DND-41 (cell line): ENCODE measurements at regions not wholly inside any gene's neighbourhood (a gene's known extent, or its start where the extent isn't known, plus 50 kb on each side); places are given as distances from the start of the nearest gene placed in this dataset.

Experiments used
- EZH2 ChIP-seq: IDR thresholded peaks from 3 replicates; pipeline ENCODE4 v1.6.1; 2012; ENCODE audit warnings: borderline replicate concordance, low read depth, mild to moderate bottlenecking, moderate library complexity, low read length, inconsistent platforms; ENCODE audit not compliant: severe bottlenecking
- TF ChIP-seq, protein P1 (sequence below): IDR thresholded peaks from 2 replicates; pipeline ENCODE4 v1.5.1; 2012; ENCODE audit warnings: borderline replicate concordance, low read length, moderate library complexity, mild to moderate bottlenecking; ENCODE audit not compliant: poor library complexity, severe bottlenecking; ENCODE audit errors: extremely low read depth

GRCh38 chr4:12703036-12703435, 781.1 kb downstream of the RAB28 start:
- no peak for TF ChIP-seq EZH2
- TF ChIP-seq, protein P1, sequence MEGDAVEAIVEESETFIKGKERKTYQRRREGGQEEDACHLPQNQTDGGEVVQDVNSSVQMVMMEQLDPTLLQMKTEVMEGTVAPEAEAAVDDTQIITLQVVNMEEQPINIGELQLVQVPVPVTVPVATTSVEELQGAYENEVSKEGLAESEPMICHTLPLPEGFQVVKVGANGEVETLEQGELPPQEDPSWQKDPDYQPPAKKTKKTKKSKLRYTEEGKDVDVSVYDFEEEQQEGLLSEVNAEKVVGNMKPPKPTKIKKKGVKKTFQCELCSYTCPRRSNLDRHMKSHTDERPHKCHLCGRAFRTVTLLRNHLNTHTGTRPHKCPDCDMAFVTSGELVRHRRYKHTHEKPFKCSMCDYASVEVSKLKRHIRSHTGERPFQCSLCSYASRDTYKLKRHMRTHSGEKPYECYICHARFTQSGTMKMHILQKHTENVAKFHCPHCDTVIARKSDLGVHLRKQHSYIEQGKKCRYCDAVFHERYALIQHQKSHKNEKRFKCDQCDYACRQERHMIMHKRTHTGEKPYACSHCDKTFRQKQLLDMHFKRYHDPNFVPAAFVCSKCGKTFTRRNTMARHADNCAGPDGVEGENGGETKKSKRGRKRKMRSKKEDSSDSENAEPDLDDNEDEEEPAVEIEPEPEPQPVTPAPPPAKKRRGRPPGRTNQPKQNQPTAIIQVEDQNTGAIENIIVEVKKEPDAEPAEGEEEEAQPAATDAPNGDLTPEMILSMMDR: no peak
